GM12874 (cell line): ENCODE measurements at regions not wholly inside any gene's neighbourhood (a gene's known extent, or its start where the extent isn't known, plus 50 kb on each side); places are given as distances from the start of the nearest gene placed in this dataset.

Source experiments
- TF ChIP-seq, protein P1 (sequence below): IDR thresholded peaks from 2 replicates; pipeline ENCODE4 v1.5.1; 2011; ENCODE audit warnings: low read depth, mild to moderate bottlenecking, control low read depth, low read length, moderate library complexity; ENCODE audit not compliant: insufficient read depth

DNA sequence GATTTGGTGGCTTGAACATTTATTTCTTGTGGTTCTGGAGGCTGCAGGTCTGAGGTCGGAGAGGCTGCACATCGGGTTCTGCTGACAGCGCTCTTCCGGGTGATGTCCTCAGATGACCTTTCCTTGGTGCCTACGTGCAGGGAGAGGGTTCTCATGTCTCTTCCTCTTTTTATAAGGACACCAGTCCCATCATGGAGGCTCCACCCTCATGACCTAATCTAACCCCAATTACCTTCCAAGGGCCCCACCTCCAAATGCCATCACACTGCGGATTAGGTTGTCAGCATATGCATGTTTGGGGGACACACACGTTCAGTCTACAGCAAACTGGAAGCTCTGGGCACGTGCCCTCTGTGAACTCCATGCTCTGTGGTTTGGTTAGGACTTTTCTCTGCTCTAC is 338.6 kb downstream of the FGF9 start:
- TF ChIP-seq, protein P1, sequence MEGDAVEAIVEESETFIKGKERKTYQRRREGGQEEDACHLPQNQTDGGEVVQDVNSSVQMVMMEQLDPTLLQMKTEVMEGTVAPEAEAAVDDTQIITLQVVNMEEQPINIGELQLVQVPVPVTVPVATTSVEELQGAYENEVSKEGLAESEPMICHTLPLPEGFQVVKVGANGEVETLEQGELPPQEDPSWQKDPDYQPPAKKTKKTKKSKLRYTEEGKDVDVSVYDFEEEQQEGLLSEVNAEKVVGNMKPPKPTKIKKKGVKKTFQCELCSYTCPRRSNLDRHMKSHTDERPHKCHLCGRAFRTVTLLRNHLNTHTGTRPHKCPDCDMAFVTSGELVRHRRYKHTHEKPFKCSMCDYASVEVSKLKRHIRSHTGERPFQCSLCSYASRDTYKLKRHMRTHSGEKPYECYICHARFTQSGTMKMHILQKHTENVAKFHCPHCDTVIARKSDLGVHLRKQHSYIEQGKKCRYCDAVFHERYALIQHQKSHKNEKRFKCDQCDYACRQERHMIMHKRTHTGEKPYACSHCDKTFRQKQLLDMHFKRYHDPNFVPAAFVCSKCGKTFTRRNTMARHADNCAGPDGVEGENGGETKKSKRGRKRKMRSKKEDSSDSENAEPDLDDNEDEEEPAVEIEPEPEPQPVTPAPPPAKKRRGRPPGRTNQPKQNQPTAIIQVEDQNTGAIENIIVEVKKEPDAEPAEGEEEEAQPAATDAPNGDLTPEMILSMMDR: no peak

DNA sequence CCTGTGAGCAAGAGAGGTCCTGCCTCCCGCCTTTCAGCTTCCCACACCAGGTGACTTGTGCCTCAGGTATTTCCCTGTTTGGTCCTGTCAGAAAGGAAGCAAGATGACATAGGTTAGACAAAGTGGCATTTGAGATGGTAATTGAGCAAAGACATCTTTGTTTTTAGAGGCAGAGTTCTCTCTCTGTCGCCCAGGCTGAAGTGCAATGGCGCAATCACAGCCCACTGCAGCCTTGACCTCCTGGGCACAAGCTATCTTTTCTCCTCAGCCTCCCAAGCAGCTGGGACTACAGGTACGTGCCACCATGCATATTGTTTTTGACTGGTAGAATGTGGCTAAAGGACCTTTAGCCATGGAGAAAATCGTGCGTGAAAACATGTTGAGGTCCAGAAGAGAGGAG is 339.1 kb downstream of the FGF9 start:
- TF ChIP-seq, protein P1: no peak

DNA sequence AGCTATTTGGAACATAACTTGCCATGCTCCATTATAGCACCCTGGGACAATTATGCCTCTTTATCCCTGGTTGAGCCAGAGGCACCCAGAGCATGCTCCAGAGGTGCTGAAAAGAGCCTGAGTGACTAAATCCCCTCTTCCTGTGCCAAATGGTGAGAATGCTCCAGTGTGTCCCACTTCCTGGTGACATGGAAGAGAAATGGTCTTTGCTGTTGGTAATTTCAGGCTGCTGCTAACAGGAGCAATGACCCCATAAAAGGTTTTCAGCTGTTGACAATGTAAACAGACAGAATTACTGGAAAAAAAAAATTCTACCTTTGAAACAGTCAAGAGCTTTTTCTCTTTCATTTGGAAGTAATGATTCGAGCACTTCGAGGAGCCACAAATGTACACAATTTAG is 341.8 kb downstream of the FGF9 start:
- TF ChIP-seq, protein P1: no peak

DNA sequence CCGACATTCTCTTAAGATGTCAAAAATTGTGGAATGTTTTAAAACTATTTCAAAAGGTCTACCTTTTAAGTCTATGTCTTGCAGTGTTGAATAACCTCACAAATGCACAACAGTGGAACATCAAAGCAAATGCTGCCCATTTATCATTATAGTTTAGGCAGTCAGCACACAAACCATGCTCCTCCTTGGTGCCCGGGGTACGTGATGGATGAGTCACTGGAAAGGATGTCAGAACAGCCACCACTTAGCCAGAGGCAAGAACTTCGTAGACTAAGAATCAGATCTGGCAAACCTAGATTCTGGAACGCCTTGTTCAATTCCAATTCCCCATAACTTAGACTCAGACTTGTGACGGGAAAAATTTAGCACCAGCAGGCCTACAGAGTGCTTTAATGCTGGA is 343.6 kb downstream of the FGF9 start:
- TF ChIP-seq, protein P1: no peak

DNA sequence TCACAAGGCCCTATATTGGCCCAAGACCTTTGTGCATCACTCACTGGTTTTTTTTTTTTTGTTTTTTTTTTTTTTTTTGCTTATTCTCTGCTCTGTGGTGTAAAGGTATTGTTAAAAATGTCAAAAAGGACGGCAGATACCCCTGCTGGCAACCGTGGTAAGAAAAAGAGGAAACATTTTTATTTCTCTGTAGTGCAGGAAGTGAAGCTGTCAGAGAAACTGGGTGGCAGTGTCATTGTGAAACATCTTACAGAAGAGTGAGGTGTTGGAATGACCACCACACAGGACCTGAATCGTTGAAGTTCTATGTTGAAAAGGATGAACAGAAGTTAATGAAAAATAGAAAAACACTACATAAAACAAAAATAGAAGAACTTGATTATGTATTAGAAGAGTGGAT is 346.4 kb downstream of the FGF9 start:
- TF ChIP-seq, protein P1: no peak

DNA sequence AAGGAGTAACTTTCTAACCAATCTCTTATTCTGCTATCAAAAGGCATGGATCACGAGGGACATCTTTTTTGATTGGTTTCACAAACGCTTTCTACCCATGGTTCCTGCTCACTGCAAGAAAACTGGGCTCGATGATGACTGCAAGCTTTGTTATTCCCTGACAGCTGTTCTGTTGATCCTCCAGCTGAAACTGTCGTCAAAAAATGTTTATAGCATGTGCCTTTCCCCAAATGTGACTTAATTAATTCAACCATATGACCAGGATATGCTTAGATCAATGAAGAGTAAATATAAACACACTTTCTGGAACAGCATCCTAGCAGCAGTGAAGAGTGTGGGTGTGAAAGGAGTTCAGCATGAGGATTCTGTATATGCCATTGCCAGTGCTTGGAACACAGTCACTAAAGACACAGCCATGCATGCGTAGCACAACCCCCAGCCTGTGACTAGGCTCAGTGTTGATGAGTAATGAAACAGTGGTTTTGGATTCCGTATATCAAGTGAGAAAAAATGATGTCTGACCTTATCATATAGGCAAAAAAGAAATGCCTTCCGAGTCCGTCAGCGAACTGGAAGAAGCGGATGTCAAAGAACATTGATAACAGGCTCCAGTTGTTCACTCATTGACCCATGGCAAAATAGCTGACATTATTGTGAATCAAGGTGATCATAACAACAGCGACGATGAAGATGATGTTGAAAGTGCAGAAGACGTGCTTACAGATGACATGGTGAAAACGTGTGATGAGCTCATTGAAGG is 347.4 kb downstream of the FGF9 start:
- TF ChIP-seq, protein P1: no peak

DNA sequence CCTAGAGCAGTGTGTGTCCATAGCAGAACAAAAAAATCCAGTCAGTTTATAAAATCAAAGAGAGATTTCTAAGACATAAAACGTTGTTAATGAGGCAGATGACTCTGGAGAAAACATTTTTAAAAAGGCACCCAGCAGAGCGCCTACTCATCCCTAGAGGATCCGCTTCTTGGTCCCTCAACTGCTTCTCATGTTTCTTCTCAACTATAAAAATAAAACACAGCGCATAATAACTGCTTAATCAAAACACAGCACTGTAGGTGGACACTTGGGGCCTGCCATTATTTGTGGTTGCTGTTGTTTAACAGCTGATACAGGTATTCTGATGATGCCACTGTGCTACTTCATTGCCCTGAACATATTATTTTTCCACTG is 347.9 kb downstream of the FGF9 start:
- TF ChIP-seq, protein P1: no peak
